ENCODE measurements at regions not wholly inside any gene's neighbourhood (a gene's known extent, or its start where the extent isn't known, plus 50 kb on each side); places are given as distances from the start of the nearest gene placed in this dataset.

DNA sequence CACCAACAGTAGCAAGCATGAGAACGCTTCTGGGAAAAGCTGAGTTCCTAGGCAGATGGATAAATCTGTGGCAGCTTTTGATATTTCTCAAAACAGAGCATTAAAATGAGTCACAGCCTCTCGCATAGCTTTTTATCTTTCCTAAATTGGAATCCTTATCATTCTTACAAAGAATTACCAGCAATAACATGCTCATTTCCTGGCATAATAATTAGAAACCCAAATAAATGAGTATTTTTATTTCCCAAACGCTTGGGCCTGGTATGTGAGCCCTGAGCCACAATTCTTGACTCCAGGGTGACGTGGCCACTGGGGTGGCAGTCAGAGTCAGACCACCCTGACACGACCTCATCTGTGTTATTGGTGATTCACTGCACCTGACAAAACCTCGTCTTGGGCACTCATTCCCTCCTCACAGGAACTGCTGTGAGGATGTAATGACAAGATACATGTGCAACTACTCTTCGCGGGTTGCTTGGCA lies 210.7 kb downstream of the ARL4C start:
- Histone ChIP-seq H3K4me3 (ENCODE audit: low read length) (no peak overlapping the region), H3K4me2 (ENCODE audit: low read length) (no peak overlapping the region), H3F3A (ENCODE audit: insufficient read depth, low read length, poor library complexity, severe bottlenecking) (no peaks in the 10 kb centered on the region), H3K9ac (ENCODE audit: low read length) (no peak overlapping the region), H3K9me2 (ENCODE audit: insufficient read depth, low read length) (no peaks in the 10 kb centered on the region), H3K9me3 (ENCODE audit: low read length) (no peaks in the 10 kb centered on the region), H3K27me3 (ENCODE audit: insufficient read depth, low read depth, low read length) (no peaks in the 10 kb centered on the region), H3K79me2 (replicated peaks; ENCODE audit: insufficient read depth, low read length) (no peaks in the 10 kb centered on the region), H2AFZ (ENCODE audit: low read depth, low read length) (no peak overlapping the region), H4K20me1 (ENCODE audit: insufficient read depth) (no peaks in the 10 kb centered on the region), H3K27ac (ENCODE audit: low read length) (no peak overlapping the region), H3K36me3 (ENCODE audit: insufficient read depth, low read length) (no peaks in the 10 kb centered on the region)
- TF ChIP-seq, protein P1, sequence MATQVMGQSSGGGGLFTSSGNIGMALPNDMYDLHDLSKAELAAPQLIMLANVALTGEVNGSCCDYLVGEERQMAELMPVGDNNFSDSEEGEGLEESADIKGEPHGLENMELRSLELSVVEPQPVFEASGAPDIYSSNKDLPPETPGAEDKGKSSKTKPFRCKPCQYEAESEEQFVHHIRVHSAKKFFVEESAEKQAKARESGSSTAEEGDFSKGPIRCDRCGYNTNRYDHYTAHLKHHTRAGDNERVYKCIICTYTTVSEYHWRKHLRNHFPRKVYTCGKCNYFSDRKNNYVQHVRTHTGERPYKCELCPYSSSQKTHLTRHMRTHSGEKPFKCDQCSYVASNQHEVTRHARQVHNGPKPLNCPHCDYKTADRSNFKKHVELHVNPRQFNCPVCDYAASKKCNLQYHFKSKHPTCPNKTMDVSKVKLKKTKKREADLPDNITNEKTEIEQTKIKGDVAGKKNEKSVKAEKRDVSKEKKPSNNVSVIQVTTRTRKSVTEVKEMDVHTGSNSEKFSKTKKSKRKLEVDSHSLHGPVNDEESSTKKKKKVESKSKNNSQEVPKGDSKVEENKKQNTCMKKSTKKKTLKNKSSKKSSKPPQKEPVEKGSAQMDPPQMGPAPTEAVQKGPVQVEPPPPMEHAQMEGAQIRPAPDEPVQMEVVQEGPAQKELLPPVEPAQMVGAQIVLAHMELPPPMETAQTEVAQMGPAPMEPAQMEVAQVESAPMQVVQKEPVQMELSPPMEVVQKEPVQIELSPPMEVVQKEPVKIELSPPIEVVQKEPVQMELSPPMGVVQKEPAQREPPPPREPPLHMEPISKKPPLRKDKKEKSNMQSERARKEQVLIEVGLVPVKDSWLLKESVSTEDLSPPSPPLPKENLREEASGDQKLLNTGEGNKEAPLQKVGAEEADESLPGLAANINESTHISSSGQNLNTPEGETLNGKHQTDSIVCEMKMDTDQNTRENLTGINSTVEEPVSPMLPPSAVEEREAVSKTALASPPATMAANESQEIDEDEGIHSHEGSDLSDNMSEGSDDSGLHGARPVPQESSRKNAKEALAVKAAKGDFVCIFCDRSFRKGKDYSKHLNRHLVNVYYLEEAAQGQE (IDR thresholded peaks at IDR 0.05; ENCODE audit: borderline replicate concordance) = no peak
- no peak for TF ChIP-seq POLR2AphosphoS5 (IDR thresholded peaks at IDR 0.05)
- TF ChIP-seq SMC3 (conservative IDR thresholded peaks at IDR 0.05; ENCODE audit: poor library complexity) = no peak

DNA sequence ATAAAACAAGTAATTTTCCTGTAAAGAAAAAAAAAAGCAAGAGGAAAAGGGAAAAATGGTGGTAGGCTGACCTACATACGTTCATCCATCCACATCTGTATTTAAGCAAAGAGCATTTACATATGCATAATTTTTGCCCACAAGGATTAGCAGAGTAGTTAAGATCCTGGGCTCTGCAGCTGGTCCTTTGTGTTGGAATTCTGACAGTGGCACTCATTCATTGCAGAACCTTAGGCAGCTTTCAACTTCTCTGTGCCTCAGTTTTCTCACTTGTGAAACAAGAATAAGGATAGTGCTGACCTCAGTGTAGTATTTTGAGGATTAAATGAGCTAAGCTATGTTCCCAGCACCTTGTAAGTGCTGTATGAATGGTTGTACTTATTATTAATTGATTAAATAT lies 211.3 kb downstream of the ARL4C start:
- no peaks in the 10 kb centered on the region for H4K20me1 ChIP-seq (ENCODE audit: insufficient read depth)
- no peaks in the 10 kb centered on the region for H3K36me3 ChIP-seq (ENCODE audit: insufficient read depth, low read length)
- H3K27me3 ChIP-seq (ENCODE audit: insufficient read depth, low read depth, low read length) = no peaks in the 10 kb centered on the region
- H3K9ac ChIP-seq (ENCODE audit: low read length) = no peak overlapping the region
- H3K4me3 ChIP-seq (ENCODE audit: low read length) = no peak overlapping the region
- H3K9me2 ChIP-seq (ENCODE audit: insufficient read depth, low read length) = no peaks in the 10 kb centered on the region
- H3K79me2 ChIP-seq (replicated peaks; ENCODE audit: insufficient read depth, low read length) = no peaks in the 10 kb centered on the region
- H3K27ac ChIP-seq (ENCODE audit: low read length) = no peak overlapping the region
- no peak overlapping the region for H3K4me2 ChIP-seq (ENCODE audit: low read length)
- no peak overlapping the region for H2AFZ ChIP-seq (ENCODE audit: low read depth, low read length)
- TF ChIP-seq, protein P2, sequence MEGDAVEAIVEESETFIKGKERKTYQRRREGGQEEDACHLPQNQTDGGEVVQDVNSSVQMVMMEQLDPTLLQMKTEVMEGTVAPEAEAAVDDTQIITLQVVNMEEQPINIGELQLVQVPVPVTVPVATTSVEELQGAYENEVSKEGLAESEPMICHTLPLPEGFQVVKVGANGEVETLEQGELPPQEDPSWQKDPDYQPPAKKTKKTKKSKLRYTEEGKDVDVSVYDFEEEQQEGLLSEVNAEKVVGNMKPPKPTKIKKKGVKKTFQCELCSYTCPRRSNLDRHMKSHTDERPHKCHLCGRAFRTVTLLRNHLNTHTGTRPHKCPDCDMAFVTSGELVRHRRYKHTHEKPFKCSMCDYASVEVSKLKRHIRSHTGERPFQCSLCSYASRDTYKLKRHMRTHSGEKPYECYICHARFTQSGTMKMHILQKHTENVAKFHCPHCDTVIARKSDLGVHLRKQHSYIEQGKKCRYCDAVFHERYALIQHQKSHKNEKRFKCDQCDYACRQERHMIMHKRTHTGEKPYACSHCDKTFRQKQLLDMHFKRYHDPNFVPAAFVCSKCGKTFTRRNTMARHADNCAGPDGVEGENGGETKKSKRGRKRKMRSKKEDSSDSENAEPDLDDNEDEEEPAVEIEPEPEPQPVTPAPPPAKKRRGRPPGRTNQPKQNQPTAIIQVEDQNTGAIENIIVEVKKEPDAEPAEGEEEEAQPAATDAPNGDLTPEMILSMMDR (IDR thresholded peaks at IDR 0.05; ENCODE audit: poor library complexity, severe bottlenecking) = no peak
- no peak for TF ChIP-seq MXI1 (conservative IDR thresholded peaks at IDR 0.05; ENCODE audit: poor library complexity, severe bottlenecking)
- no peak for TF ChIP-seq SMC3 (conservative IDR thresholded peaks at IDR 0.05; ENCODE audit: poor library complexity)
- TF ChIP-seq RAD21 (conservative IDR thresholded peaks at IDR 0.05) = no peak
- TF ChIP-seq EP300 (conservative IDR thresholded peaks at IDR 0.05; ENCODE audit: poor library complexity, severe bottlenecking) = no peak
- no peak for TF ChIP-seq TAF1 (IDR thresholded peaks at IDR 0.05; ENCODE audit: low read depth)
- TF ChIP-seq EZH2 (IDR thresholded peaks at IDR 0.05; ENCODE audit: borderline replicate concordance, insufficient read depth, low read length, poor library complexity, severe bottlenecking) = no peak
- TF ChIP-seq, protein P1 (IDR thresholded peaks at IDR 0.05; ENCODE audit: borderline replicate concordance) = no peak
- TF ChIP-seq POLR2AphosphoS5 (IDR thresholded peaks at IDR 0.05) = no peak
- no peaks in the 10 kb centered on the region for H3K9me3 ChIP-seq (ENCODE audit: low read length)
- H3F3A ChIP-seq (ENCODE audit: insufficient read depth, low read length, poor library complexity, severe bottlenecking) = no peaks in the 10 kb centered on the region
